ENCODE measurements at regions not wholly inside any gene's neighbourhood (a gene's known extent, or its start where the extent isn't known, plus 50 kb on each side); places are given as distances from the start of the nearest gene placed in this dataset.

GRCh38 chr2:14915983-14916382 is 283.5 kb downstream of the LRATD1 start:
- H3K27ac ChIP-seq (ENCODE audit: extremely low read depth, low read depth, low read length) = no peak overlapping the region
- no peak for TF ChIP-seq ZNF529 (tag by site-specific recombination; IDR thresholded peaks at IDR 0.05; ENCODE audit: insufficient replicate concordance)
- no peak for TF ChIP-seq ZNF10 (tag by site-specific recombination; IDR thresholded peaks at IDR 0.05)
- TF ChIP-seq ZNF792 (tag by site-specific recombination; IDR thresholded peaks at IDR 0.05) = no peak
- no peak for TF ChIP-seq ZNF513 (tag by site-specific recombination; IDR thresholded peaks at IDR 0.05)
- no peak for TF ChIP-seq ZNF26 (tag by site-specific recombination; IDR thresholded peaks at IDR 0.05)
- TF ChIP-seq ZBTB8A (tag by site-specific recombination; IDR thresholded peaks at IDR 0.05) = no peak
- ChIA-PET CTCF (interaction anchor here (0.6 to 2.7 kb wide), 2 partner anchors 12 to 27 kb away, joined by 4 to 9 read pairs; no protein-coding TSS in a partner anchor), POLR2A (no interaction called here)
- no peaks in the 10 kb centered on the region for H3K4me1 ChIP-seq (ENCODE audit: control insufficient read depth, insufficient read depth, low read length)
- no peak overlapping the region for H3K4me3 ChIP-seq (ENCODE audit: low read depth, low read length)
- H3K9me3 ChIP-seq (ENCODE audit: control insufficient read depth, insufficient read depth, low read depth, low read length) = no peaks in the 10 kb centered on the region
- H3K36me3 ChIP-seq (ENCODE audit: control insufficient read depth in 2 of 2, insufficient read depth in 1 of 2, low read length in 2 of 2) = no peaks in the 10 kb centered on the region

GRCh38 chr2:14923820-14924580 is 291.5 kb downstream of the LRATD1 start:
- CTCF ChIA-PET = interaction anchor here (1.0 to 3.0 kb wide), 3 partner anchors 14 to 20 kb away, joined by 3 to 15 read pairs (median 5); no protein-coding TSS in a partner anchor

GRCh38 chr2:14925471-14925870 is 293.0 kb downstream of the LRATD1 start:
- Histone ChIP-seq H3K4me1 (ENCODE audit: control insufficient read depth, insufficient read depth, low read length) (no peaks in the 10 kb centered on the region), H3K4me3 (ENCODE audit: low read depth, low read length) (no peak overlapping the region), H3K9me3 (ENCODE audit: control insufficient read depth, insufficient read depth, low read depth, low read length) (no peaks in the 10 kb centered on the region), H3K27ac (ENCODE audit: extremely low read depth, low read depth, low read length) (no peak overlapping the region), H3K36me3 (ENCODE audit: control insufficient read depth in 2 of 2, insufficient read depth in 1 of 2, low read length in 2 of 2) (no peaks in the 10 kb centered on the region)
- ChIA-PET POLR2A (no interaction called here), CTCF (interaction anchor here (1.2 to 3.0 kb wide), 2 partner anchors 16 to 22 kb away, joined by 3 to 15 read pairs; no protein-coding TSS in a partner anchor)
- no peak for TF ChIP-seq HOXD13 (CRISPR knock-in tag; IDR thresholded peaks at IDR 0.05; ENCODE audit: borderline replicate concordance)
- no peak for TF ChIP-seq ZNF26 (tag by site-specific recombination; IDR thresholded peaks at IDR 0.05)
- TF ChIP-seq FEZF1 (tag by site-specific recombination; IDR thresholded peaks at IDR 0.05) = no peak
- TF ChIP-seq ZSCAN23 (tag by site-specific recombination; IDR thresholded peaks at IDR 0.05) = no peak
- TF ChIP-seq ZBTB48 (tag by site-specific recombination; IDR thresholded peaks at IDR 0.05) = no peak
- TF ChIP-seq KLF8 (tag by site-specific recombination; IDR thresholded peaks at IDR 0.05) = no peak
- TF ChIP-seq ZNF398 (tag by site-specific recombination; IDR thresholded peaks at IDR 0.05) = no peak
- TF ChIP-seq ZNF529 (tag by site-specific recombination; IDR thresholded peaks at IDR 0.05; ENCODE audit: insufficient replicate concordance) = no peak
- no peak for TF ChIP-seq ZNF239 (tag by site-specific recombination; IDR thresholded peaks at IDR 0.05)

More at GRCh38 chr2:14923820-14924580, 291.5 kb downstream of the LRATD1 start:
- Histone ChIP-seq H3K36me3 (ENCODE audit: control insufficient read depth in 2 of 2, insufficient read depth in 1 of 2, low read length in 2 of 2) (no peaks in the 10 kb centered on the region), H3K4me1 (ENCODE audit: control insufficient read depth, insufficient read depth, low read length) (no peaks in the 10 kb centered on the region), H3K9me3 (ENCODE audit: control insufficient read depth, insufficient read depth, low read depth, low read length) (no peaks in the 10 kb centered on the region), H3K4me3 (ENCODE audit: low read depth, low read length) (no peak overlapping the region), H3K27ac (ENCODE audit: extremely low read depth, low read depth, low read length) (no peak overlapping the region)
- TF ChIP-seq ZNF335 (tag by site-specific recombination; conservative IDR thresholded peaks at IDR 0.05) (no peak), ZNF341 (tag by site-specific recombination; IDR thresholded peaks at IDR 0.05; ENCODE audit: low read depth) (no peak), ZNF768 (tag by site-specific recombination; IDR thresholded peaks at IDR 0.05) (no peak), REST (tag by site-specific recombination; IDR thresholded peaks at IDR 0.05) (no peak), ZNF843 (tag by site-specific recombination; IDR thresholded peaks at IDR 0.05) (no peak), ZNF830 (tag by site-specific recombination; IDR thresholded peaks at IDR 0.05; ENCODE audit: low read depth) (no peak)
- POLR2A ChIA-PET = interaction anchor here (0.6 kb wide), 1 partner anchor 11 kb away, joined by 4 read pairs; no protein-coding TSS in a partner anchor

Measured in HEK293 (cell line).